OCI-LY3 (cell line): ENCODE measurements at regions not wholly inside any gene's neighbourhood (a gene's known extent, or its start where the extent isn't known, plus 50 kb on each side); places are given as distances from the start of the nearest gene placed in this dataset.
A peak's percentile ranks its signal among the peaks of the same experiment; 100 is the strongest.

Experiments used
- H2AFZ ChIP-seq: fragments of 200-600, 300-600 bp; shearing (Covaris generic); 2 replicates; pipeline ENCODE4 v1.6.0; 2014; ENCODE audit warnings: antibody characterized with exemption, low read depth, low read length
- H3K27ac ChIP-seq: fragments of 200-600, 300-600 bp; sonication (generic); 2 replicates; pipeline ENCODE4 v1.5.1; 2014; ENCODE audit warnings: mild to moderate bottlenecking, low read length, moderate library complexity, mixed read lengths
- H3K27me3 ChIP-seq: fragments of 200-600, 300-600 bp; sonication (generic); 2 replicates; pipeline ENCODE4 v1.6.1; 2014; ENCODE audit warnings: low read depth, low read length, mixed read lengths
- H3K36me3 ChIP-seq: fragments of 200-600, 300-600 bp; sonication (generic); replicated peaks from 2 replicates; pipeline ENCODE3; 2014; ENCODE audit warnings: low read depth, low read length, mixed read lengths
- H3K4me1 ChIP-seq: fragments of 300-600, 200-600 bp; sonication (generic); 2 replicates; pipeline ENCODE4 v1.6.1; 2014; ENCODE audit warnings: low read length, mixed read lengths
- H3K4me2 ChIP-seq: fragments of 200-600, 300-600 bp; sonication (generic); 2 replicates; pipeline ENCODE4 v1.6.1; 2014; ENCODE audit warnings: low read length, mixed read lengths
- H3K4me3 ChIP-seq: fragments of 300-600, 200-600 bp; sonication (generic); 2 replicates; pipeline ENCODE4 v1.5.1; 2014; ENCODE audit warnings: antibody characterized with exemption, mild to moderate bottlenecking, low read length, moderate library complexity
- H3K79me2 ChIP-seq: fragments of 300-600, 200-600 bp; shearing (Covaris generic); 2 replicates; pipeline ENCODE4 v1.6.1; 2014; ENCODE audit warnings: mild to moderate bottlenecking, low read length, mixed read lengths
- H3K9ac ChIP-seq: fragments of 300-600, 200-600 bp; shearing (Covaris generic); 2 replicates; pipeline ENCODE4 v1.6.0; 2014; ENCODE audit warnings: mild to moderate bottlenecking, low read length, moderate library complexity
- H3K9me3 ChIP-seq: fragments of 200-600, 300-600 bp; shearing (Covaris generic); 2 replicates; pipeline ENCODE4 v1.6.1; 2014; ENCODE audit warnings: low read length, mixed read lengths; ENCODE audit not compliant: insufficient read depth
- H4K20me1 ChIP-seq: fragments of 200-600, 300-600 bp; sonication (generic); 2 replicates; pipeline ENCODE4 v1.6.1; 2016; ENCODE audit warnings: low read length, mixed read lengths; ENCODE audit not compliant: insufficient read depth
- EZH2phosphoT487 ChIP-seq: fragments of 200-600 bp; shearing (Covaris generic); IDR thresholded peaks from 2 replicates; pipeline ENCODE4 v1.6.1; 2018; ENCODE audit warnings: antibody characterized with exemption, mixed run types, low read depth
- TF ChIP-seq, protein P1 (sequence below): fragments of 200-600, 300-600 bp; sonication (generic); IDR thresholded peaks from 2 replicates; pipeline ENCODE4 v1.5.1; 2014; ENCODE audit warnings: antibody characterized with exemption, low read length, low read depth

DNA sequence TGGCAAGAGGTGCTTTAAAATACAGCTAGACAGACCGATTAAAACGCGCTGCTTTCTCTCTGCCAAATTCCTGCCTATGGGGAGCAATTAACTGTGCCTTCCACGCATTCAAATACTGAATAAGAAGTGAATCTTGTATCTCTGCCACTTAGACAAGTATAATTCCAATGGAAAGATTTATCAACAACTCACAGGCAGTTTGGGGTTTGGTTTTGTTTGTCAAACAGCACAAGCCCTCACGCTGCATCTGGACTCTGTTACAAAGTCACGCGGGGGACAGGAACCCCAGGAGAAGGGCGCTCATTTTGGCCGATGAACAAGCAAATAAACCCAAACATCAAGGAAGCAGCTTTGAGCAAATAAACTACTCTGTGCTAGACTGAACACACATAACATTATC, 61.8 kb upstream of the TMCO5A start:
- no peak overlapping the region for H2AFZ ChIP-seq
- H3K9ac ChIP-seq = no peak overlapping the region
- no peak overlapping the region for H3K4me2 ChIP-seq
- no peaks in the 10 kb centered on the region for H3K36me3 ChIP-seq
- TF ChIP-seq, protein P1, sequence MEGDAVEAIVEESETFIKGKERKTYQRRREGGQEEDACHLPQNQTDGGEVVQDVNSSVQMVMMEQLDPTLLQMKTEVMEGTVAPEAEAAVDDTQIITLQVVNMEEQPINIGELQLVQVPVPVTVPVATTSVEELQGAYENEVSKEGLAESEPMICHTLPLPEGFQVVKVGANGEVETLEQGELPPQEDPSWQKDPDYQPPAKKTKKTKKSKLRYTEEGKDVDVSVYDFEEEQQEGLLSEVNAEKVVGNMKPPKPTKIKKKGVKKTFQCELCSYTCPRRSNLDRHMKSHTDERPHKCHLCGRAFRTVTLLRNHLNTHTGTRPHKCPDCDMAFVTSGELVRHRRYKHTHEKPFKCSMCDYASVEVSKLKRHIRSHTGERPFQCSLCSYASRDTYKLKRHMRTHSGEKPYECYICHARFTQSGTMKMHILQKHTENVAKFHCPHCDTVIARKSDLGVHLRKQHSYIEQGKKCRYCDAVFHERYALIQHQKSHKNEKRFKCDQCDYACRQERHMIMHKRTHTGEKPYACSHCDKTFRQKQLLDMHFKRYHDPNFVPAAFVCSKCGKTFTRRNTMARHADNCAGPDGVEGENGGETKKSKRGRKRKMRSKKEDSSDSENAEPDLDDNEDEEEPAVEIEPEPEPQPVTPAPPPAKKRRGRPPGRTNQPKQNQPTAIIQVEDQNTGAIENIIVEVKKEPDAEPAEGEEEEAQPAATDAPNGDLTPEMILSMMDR = no peak
- TF ChIP-seq EZH2phosphoT487 = no peak
- H3K9me3 ChIP-seq = no peaks in the 10 kb centered on the region
- H3K4me1 ChIP-seq = no peaks in the 10 kb centered on the region
- H4K20me1 ChIP-seq = no peaks in the 10 kb centered on the region
- H3K27me3 ChIP-seq = peaks cover 33% of the 10 kb centered on the region
- H3K4me3 ChIP-seq = no peak overlapping the region
- H3K79me2 ChIP-seq = no peaks in the 10 kb centered on the region
- no peak overlapping the region for H3K27ac ChIP-seq

GRCh38 chr15:37873336-37873735, 61.1 kb upstream of the TMCO5A start:
- Histone ChIP-seq H3K4me3 (no peak overlapping the region), H3K9me3 (no peaks in the 10 kb centered on the region), H3K27ac (no peak overlapping the region), H2AFZ (no peak overlapping the region), H3K27me3 (peaks cover 38% of the 10 kb centered on the region), H4K20me1 (no peaks in the 10 kb centered on the region), H3K4me2 (no peak overlapping the region), H3K36me3 (no peaks in the 10 kb centered on the region), H3K4me1 (no peaks in the 10 kb centered on the region), H3K9ac (no peak overlapping the region), H3K79me2 (no peaks in the 10 kb centered on the region)
- TF ChIP-seq, protein P1 = no peak
- TF ChIP-seq EZH2phosphoT487 = no peak

DNA sequence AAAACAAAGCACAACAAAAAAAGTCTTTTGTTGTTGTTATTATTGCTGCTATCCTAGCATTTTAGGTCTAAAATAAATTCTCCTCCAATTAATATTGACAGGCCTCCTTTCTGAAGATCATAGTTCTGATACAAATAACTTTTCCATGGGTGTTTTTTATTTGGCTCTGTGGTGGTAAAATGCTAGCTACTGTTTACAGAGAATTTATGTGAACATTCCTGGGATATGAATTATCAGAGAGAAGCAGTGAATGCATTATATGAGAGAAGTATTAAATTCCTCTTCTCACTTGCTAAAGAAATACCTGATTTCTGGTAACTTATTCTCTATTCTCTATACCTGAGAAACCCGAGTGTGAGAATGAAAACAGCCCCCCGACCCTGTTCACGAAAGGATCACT, 57.5 kb upstream of the TMCO5A start:
- H3K9ac ChIP-seq = no peak overlapping the region
- no peaks in the 10 kb centered on the region for H3K9me3 ChIP-seq
- H3K27me3 ChIP-seq = peaks cover 57% of the 10 kb centered on the region
- 0 out of 2 replicates have a peak overlapping the region, but pooled peaks have one; percentile 29 for H2AFZ ChIP-seq
- 0 out of 2 replicates have a peak overlapping the region, but pooled peaks have one; percentile 8 for H3K4me2 ChIP-seq
- no peak overlapping the region for H3K27ac ChIP-seq
- no peaks in the 10 kb centered on the region for H3K4me1 ChIP-seq
- no peaks in the 10 kb centered on the region for H3K36me3 ChIP-seq
- TF ChIP-seq EZH2phosphoT487 = no peak
- TF ChIP-seq, protein P1 = no peak
- no peaks in the 10 kb centered on the region for H3K79me2 ChIP-seq
- no peaks in the 10 kb centered on the region for H4K20me1 ChIP-seq
- H3K4me3 ChIP-seq = no peak overlapping the region

GRCh38 chr15:37877851-37878741, 56.3 kb upstream of the TMCO5A start:
- TF ChIP-seq EZH2phosphoT487 = no peak
- TF ChIP-seq, protein P1 = no peak
- Histone ChIP-seq H3K4me2 (no peak overlapping the region), H3K4me3 (no peak overlapping the region), H3K36me3 (no peaks in the 10 kb centered on the region), H3K79me2 (no peaks in the 10 kb centered on the region), H3K4me1 (no peaks in the 10 kb centered on the region), H3K9ac (no peak overlapping the region), H3K27ac (no peak overlapping the region), H4K20me1 (no peaks in the 10 kb centered on the region), H3K27me3 (peaks cover 52% of the 10 kb centered on the region), H3K9me3 (no peaks in the 10 kb centered on the region), H2AFZ (no peak overlapping the region)
